ENCODE measurements at regions not wholly inside any gene's neighbourhood (a gene's known extent, or its start where the extent isn't known, plus 50 kb on each side); places are given as distances from the start of the nearest gene placed in this dataset.

DNA sequence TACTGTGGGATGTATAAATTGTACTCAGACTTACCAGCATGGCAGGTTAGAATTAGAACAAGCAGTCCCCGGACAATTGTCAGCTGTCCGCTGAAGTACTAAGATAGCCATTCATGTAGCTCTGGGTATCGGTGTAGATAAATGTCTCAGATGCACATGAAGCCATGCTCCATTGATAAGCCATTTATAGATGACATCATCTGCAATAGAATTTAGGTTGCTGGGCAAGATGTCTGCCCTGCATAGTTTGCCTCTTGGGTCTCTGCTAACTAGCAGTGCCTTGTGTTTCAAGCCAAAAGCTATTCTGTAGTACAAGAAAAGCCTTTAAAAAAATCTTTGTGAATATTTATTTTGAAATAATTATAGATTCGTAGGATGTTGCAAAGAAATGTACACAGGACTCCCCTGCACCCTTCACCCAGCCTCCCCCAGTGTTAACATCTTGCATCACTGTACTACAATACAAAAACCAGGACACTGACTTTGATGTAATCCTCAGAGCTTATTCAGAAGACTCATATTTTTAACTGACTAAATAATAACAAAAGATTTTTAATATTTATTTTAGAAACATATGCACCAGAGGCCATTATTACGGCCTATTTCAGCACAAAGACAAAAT lies 220.6 kb upstream of the THRB start:
- no peaks in the 10 kb centered on the region for H3K9me3 ChIP-seq (ENCODE audit: control insufficient read depth, low read depth, low read length)
- no peaks in the 10 kb centered on the region for H3K9me1 ChIP-seq (ENCODE audit: control insufficient read depth, extremely low read depth, insufficient read depth, low read length)
- H2AFZ ChIP-seq (ENCODE audit: control insufficient read depth, low read length), result no peak overlapping the region
- H4K20me1 ChIP-seq (ENCODE audit: control insufficient read depth, extremely low read depth, insufficient read depth, low read length), result no peaks in the 10 kb centered on the region
- H3K79me2 ChIP-seq (ENCODE audit: control insufficient read depth, insufficient read depth, low read length), result no peaks in the 10 kb centered on the region
- no peak overlapping the region for H3K4me2 ChIP-seq (ENCODE audit: control insufficient read depth, extremely low read depth, insufficient read depth, low read depth, low read length)
- dilution Hi-C loops (cut with MboI; ENCODE audit: extremely low pct_ligation_motif_present, low sequenced_read_pairs), result no loop called here
- no peaks in the 10 kb centered on the region for H3K4me1 ChIP-seq (ENCODE audit: control insufficient read depth, extremely low read depth, insufficient read depth, low read length)
- TF ChIP-seq, protein P1, sequence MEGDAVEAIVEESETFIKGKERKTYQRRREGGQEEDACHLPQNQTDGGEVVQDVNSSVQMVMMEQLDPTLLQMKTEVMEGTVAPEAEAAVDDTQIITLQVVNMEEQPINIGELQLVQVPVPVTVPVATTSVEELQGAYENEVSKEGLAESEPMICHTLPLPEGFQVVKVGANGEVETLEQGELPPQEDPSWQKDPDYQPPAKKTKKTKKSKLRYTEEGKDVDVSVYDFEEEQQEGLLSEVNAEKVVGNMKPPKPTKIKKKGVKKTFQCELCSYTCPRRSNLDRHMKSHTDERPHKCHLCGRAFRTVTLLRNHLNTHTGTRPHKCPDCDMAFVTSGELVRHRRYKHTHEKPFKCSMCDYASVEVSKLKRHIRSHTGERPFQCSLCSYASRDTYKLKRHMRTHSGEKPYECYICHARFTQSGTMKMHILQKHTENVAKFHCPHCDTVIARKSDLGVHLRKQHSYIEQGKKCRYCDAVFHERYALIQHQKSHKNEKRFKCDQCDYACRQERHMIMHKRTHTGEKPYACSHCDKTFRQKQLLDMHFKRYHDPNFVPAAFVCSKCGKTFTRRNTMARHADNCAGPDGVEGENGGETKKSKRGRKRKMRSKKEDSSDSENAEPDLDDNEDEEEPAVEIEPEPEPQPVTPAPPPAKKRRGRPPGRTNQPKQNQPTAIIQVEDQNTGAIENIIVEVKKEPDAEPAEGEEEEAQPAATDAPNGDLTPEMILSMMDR (optimal IDR thresholded peaks at IDR 0.05 in 1 of 3, IDR thresholded peaks at IDR 0.05 in 1 of 3, conservative IDR thresholded peaks at IDR 0.05 in 1 of 3; ENCODE audit: extremely low read depth in 1 of 3, insufficient read depth in 2 of 3, low read length in 3 of 3), result no peak
- no peak for TF ChIP-seq EZH2 (IDR thresholded peaks at IDR 0.05; ENCODE audit: low read length)
- no peaks in the 10 kb centered on the region for H3K36me3 ChIP-seq (ENCODE audit: control insufficient read depth in 2 of 2, extremely low read depth in 1 of 2, insufficient read depth in 2 of 2, low read length in 2 of 2)
- H3K4me3 ChIP-seq (ENCODE audit: control insufficient read depth in 2 of 3, extremely low read depth in 1 of 3, insufficient read depth in 2 of 3, low read depth in 1 of 3, low read length in 3 of 3), result no peak overlapping the region
- DNase-seq (ENCODE audit: low read depth, low spot score) (no peak), FAIRE-seq (no peak)
- H3K9ac ChIP-seq (ENCODE audit: control insufficient read depth, extremely low read depth, insufficient read depth, low read length), result no peak overlapping the region
- H3K27me3 ChIP-seq (ENCODE audit: control insufficient read depth, extremely low read depth, insufficient read depth, low read length), result no peaks in the 10 kb centered on the region
- H3K27ac ChIP-seq (ENCODE audit: control insufficient read depth, insufficient read depth, low read length), result no peak overlapping the region

DNA sequence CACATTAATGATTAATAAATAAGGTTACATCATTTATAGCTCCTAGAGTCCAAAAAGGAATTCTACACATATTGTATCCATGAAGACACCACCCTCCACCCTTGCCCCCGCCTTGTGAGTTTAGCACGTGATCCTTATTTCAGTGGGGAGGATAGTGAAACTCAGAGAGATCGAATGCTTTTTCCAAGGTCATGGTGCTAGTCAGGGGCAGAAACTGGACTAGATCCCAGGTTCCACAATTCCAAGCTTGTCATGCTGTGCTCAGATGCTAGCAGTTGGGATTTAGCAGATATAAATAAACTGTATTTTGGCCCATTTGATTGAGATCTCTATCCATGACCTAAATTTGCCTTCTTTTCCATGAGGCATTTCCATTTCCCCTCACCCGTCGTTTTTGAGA lies 227.4 kb upstream of the THRB start:
- no peak for DNase-seq (ENCODE audit: low read depth, low spot score)
- Histone ChIP-seq H3K27ac (ENCODE audit: control insufficient read depth, insufficient read depth, low read length) (no peak overlapping the region), H3K9ac (ENCODE audit: control insufficient read depth, extremely low read depth, insufficient read depth, low read length) (no peak overlapping the region), H3K36me3 (ENCODE audit: control insufficient read depth in 2 of 2, extremely low read depth in 1 of 2, insufficient read depth in 2 of 2, low read length in 2 of 2) (no peaks in the 10 kb centered on the region), H3K4me2 (ENCODE audit: control insufficient read depth, extremely low read depth, insufficient read depth, low read depth, low read length) (no peak overlapping the region), H3K27me3 (ENCODE audit: control insufficient read depth, extremely low read depth, insufficient read depth, low read length) (no peaks in the 10 kb centered on the region), H3K9me1 (ENCODE audit: control insufficient read depth, extremely low read depth, insufficient read depth, low read length) (no peaks in the 10 kb centered on the region), H3K4me1 (ENCODE audit: control insufficient read depth, extremely low read depth, insufficient read depth, low read length) (peaks cover 14% of the 10 kb centered on the region), H3K4me3 (ENCODE audit: control insufficient read depth in 2 of 3, extremely low read depth in 1 of 3, insufficient read depth in 2 of 3, low read depth in 1 of 3, low read length in 3 of 3) (no peak overlapping the region), H2AFZ (ENCODE audit: control insufficient read depth, low read length) (no peak overlapping the region), H3K9me3 (ENCODE audit: control insufficient read depth, low read depth, low read length) (no peaks in the 10 kb centered on the region), H4K20me1 (ENCODE audit: control insufficient read depth, extremely low read depth, insufficient read depth, low read length) (no peaks in the 10 kb centered on the region), H3K79me2 (ENCODE audit: control insufficient read depth, insufficient read depth, low read length) (no peaks in the 10 kb centered on the region)
- TF ChIP-seq, protein P1 (optimal IDR thresholded peaks at IDR 0.05 in 1 of 3, IDR thresholded peaks at IDR 0.05 in 1 of 3, conservative IDR thresholded peaks at IDR 0.05 in 1 of 3; ENCODE audit: extremely low read depth in 1 of 3, insufficient read depth in 2 of 3, low read length in 3 of 3), result no peak
- TF ChIP-seq EZH2 (IDR thresholded peaks at IDR 0.05; ENCODE audit: low read length), result no peak
- dilution Hi-C loops (cut with MboI; ENCODE audit: extremely low pct_ligation_motif_present, low sequenced_read_pairs), result no loop called here
- FAIRE-seq, result no peak
